ENCODE measurements at regions not wholly inside any gene's neighbourhood (a gene's known extent, or its start where the extent isn't known, plus 50 kb on each side); places are given as distances from the start of the nearest gene placed in this dataset.

DNA sequence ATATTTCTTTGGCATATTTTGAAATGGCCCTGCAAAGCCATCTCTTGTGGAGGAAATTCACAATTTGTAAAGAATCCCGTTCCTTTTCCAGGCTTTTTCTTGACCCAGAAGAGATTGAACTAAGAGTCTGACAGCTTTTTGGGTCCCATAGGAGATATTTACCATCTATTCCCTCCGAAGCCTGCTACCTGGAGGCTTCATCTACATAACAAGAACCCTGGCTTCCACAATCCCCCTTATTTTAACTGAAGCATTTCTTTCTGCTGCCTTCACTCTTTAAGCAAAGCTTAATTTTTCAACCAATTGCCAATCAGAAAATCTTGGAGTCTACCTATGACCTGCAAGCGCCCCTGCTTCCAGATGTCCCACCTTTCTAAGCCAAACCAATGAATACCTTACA is 248.1 kb upstream of the GADL1 start:
- DNase-seq (ENCODE audit: low spot score): no peak

GRCh38 chr3:31145062-31145461 is 250.6 kb upstream of the GADL1 start:
- DNase-seq (ENCODE audit: low spot score): no peak

GRCh38 chr3:31147550-31147949 is 253.1 kb upstream of the GADL1 start:
- DNase-seq (ENCODE audit: low spot score): no peak

DNA sequence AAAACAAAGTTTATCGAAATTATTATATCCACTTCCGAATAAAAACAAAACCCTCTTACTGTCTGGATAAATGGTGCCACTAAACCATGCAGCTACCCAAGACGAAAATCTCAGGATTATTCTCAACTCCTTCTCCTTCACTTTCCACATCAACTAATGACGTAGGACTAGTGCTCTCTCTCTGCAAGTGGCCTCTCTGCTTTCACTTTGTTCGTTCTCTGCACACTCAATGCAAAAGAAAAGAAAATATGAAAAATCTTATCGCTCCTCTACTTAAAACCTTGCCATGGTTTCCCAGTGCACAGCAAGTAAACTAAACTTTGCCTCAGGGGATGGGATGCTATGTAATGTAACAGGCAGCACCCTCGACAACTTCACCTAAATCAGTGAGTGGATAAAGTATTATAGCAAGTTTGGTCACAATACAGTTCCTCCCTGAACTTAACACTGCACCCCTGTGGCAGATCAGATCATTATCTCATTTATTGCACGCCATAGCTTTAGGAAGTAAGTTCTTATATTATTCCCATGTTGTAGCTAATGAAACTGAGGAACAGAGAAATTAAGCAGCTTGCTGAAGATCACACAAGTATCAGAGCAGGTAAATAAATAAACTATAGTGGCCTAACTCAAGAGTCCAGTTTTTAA is 262.7 kb upstream of the GADL1 start:
- no peak for DNase-seq (ENCODE audit: low spot score)

DNA sequence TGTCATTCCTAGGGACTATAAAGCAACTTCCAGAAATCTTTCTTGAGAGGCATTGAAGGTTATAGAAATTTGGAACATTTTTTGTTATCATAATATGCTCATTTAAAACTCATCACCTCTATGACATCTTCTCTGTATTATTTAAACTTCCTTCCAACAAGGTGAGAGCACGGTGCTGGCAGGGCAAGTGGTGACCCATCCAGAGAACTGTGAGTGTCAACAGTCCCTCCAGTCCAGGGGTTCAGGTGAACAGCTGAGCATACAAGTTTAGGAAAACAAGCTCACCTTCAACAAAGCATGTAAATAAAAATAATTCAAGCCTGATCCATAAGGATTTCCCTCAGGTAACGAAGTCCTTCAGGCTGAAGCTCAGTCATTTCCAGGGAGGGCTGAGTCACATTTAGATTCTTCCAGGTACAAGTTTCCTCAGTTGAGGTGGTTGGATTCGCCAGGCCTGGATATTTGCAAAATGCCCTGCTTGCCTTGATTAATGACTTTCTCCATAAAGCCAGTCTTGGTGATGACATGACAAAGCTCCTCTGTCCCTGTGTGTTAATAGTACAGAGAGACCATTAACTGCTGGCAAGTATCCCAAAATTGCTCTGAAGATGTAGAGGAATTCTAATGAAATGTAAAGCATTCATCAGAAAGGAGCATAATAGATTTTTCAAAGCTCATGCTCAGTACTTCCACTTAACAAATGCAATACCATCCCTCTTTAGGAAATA is 263.6 kb upstream of the GADL1 start:
- DNase-seq (ENCODE audit: low spot score): no peak

DNA sequence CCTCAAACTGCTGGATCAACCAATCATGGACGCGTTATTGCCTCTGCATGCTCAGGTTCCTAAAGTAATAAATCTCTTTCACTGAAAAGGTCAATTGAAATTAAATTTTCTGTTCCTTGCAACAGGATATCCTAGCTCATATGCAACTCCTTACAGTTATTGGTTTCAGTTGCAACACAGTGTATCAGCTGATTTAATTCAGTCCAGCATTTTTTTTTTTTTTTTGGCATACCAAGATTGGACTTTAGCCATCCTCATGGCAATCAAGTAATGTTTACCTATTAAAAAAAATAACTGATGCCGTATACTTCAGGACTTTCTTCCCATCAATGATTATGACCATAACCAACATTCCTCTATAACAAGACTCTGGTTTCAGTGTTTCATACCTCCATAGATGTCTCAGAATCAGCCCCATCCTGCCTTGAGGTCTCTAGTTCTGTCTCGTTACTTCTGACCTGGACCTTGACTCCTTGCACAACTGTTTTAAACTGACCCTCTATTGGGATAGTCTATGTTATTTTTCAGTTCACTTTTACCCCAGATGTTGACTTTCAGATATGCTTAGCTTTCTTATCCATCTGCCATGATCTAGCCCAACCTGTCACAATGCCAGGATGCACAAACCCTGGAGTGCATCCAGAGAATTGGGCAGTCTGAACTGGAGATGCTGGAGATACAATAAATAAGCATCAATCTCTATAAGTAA is 265.0 kb upstream of the GADL1 start:
- DNase-seq (ENCODE audit: low spot score): no peak

GRCh38 chr3:31161889-31162288 is 267.4 kb upstream of the GADL1 start:
- DNase-seq (ENCODE audit: low spot score): no peak

- DNase-seq (ENCODE audit: low spot score): no peak
Measured at GRCh38 chr3:31164381-31164780, 269.9 kb upstream of the GADL1 start.

DNA sequence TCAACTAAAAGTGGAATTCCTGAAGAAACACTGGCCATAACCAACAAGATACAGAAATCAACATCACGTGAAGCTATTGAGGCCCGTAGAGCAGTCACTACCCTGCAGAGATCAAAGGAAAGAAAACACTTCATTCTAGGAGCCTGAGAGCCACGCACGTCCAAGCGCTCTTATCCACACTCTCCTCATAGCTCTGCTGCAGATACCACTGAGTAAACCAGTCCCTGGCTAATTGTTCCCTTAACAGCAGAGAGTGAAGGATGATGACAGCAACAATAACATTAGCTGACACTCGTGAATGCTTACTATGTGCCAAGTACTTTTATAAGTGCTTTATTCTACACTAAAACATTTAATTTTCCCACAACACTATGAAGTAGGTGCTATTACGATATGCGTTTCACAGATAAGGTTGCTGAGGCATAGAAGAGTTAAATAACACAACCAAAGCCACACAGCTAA is 271.0 kb upstream of the GADL1 start:
- DNase-seq (ENCODE audit: low spot score): no peak

GRCh38 chr3:31166249-31166885 is 271.9 kb upstream of the GADL1 start:
- DNase-seq (ENCODE audit: low spot score): no peak

- DNase-seq (ENCODE audit: low spot score): no peak
Measured at GRCh38 chr3:31167666-31168065, 273.2 kb upstream of the GADL1 start.

DNA sequence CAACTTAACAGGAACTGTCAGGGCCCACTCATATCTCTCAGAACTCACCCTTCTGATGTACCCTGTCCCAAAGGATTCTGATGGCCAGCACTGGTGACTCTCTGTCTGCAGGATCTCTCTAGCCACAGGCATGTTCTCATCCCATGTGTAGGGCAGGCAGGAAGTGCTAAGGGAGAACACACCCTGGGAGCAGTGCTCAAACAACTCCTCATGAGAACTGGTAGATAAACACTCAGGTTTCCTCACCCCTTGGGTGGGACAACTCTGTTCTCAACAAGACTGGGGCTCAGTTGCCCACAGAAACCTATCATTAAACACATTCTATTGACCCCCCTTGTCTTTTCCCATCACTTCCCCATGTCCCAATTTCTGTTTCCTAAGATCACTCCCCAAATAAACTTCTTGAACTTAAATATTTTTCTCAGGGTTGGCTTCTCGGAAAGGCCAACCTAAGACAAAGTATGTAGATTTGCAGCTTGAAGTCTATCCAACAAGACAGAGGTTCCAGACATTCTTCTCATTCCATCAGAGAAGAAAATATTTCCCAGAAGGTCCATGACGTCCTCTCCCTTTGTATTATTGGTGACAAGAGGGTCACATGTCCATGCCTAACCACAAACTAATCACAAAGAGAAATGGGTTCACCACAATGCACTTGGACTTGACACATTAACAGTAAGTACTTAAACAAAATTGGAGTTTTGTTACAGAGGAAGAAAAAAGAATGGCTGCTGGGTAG is 276.6 kb upstream of the GADL1 start:
- DNase-seq (ENCODE audit: low spot score): no peak

- DNase-seq (ENCODE audit: low spot score): no peak
Measured at GRCh38 chr3:31172336-31172735, 277.9 kb upstream of the GADL1 start.

DNA sequence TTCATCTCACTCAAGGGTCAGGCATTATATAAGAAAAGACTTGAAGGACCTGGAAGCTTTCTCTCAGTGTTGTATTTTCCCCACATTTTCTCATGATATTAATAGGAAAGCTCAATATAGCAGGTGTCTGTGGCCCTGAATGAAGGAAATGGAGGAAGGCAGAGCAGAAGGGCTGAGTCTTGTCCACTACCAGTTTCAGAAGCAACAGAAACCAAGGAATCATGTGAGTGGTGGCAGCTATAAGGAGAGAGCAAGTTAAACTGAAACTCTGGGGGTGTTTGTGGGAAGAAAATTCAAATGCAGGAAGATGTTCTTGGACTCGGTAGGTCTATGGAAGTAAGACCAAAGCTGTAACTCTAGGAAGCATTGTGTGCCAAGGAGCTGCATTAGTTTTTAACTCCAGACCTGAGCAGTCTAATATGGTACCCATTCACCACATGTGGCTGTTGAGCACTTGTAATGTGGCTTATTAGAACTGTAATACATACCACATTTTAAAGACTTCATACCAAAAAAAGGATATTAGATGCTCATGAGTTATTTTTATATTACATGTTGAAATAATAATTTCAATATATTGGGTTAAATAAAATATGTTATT is 278.8 kb upstream of the GADL1 start:
- DNase-seq (ENCODE audit: low spot score): no peak

- DNase-seq (ENCODE audit: low spot score): no peak
Measured at GRCh38 chr3:31174079-31174478, 279.6 kb upstream of the GADL1 start.

DNA sequence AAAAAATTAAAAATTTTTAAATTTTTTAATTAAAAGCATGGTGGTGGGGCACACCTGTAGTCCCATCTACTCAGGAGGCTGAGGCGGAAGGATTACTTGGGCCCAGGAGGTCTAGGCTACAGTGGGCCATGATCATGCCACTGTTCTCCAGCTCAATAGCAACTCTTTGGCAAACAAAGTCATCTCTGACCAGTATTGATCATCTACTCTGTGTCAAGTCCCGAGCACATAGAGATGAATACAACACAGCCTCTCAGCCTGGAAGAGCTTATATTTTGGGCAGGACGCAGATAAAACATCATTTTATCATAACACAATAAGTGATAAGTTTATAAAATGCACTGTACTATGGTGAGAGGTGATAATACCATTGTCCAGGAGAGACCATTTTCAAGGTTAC is 281.6 kb upstream of the GADL1 start:
- DNase-seq (ENCODE audit: low spot score): no peak

DNA sequence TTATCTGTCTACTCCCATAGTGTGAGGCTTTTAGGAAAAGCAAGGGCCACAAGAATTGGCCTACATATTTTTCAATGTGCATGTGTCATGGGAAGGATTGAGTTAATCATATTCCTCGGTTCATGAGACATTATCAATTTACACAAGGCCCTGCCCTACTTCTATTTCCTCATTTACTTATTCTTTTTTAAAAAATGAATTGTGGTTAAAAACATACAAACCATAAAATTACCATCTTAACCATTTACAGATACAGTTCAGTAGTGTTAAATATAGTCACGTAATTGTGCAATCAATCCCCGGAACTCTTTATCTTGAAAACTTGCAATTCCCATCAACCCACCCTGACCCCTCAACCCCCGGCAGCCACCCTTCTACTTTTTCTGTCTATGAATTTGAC is 284.0 kb upstream of the GADL1 start:
- no peak for DNase-seq (ENCODE audit: low spot score)

- DNase-seq (ENCODE audit: low spot score): no peak
Measured at GRCh38 chr3:31179768-31180167, 285.3 kb upstream of the GADL1 start.

DNA sequence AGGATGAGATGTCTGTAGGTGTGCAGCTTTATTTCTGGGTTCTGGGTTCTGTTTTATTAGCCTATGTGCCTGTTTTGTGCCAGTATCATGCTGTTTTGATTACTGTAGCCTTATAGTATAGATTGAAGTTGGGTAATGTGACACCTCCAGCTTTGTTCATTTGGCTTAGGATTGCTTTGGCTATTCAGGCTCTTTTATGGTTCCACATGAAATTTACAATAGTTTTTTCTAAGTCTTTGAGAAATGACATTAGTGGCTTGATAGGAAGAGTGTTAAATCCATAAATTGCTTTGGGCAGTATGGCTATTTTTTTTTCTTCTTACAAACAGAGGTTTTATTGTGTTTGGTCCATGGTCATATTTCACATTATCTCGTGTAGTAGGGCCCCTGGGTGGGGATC is 285.8 kb upstream of the GADL1 start:
- no peak for DNase-seq (ENCODE audit: low spot score)

DNA sequence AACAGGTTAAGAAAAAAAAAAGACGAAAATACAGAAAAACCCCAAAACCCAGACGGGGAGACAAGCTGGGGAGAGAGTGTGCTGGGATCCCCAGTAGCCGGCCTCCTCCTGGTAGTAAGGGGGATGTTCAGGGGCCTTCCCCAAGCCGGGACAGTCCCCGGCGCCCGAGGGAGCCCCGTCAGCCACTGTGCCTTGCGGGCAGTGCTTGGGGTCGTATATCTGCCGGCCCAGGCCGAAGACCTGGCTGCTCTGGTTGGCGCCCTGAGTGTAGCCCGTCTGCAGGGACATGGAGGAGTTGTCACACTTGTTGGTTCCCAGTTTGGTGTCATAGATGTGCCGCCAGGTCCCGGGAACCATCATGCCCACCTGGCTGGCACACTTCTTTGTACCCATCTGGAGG is 287.2 kb upstream of the GADL1 start:
- DNase-seq (ENCODE audit: low spot score): no peak

- no peak for DNase-seq (ENCODE audit: low spot score)
Measured at GRCh38 chr3:31182661-31183060, 288.2 kb upstream of the GADL1 start.

Data from left forelimb (tissue), 1 donor.